ENCODE measurements at regions not wholly inside any gene's neighbourhood (a gene's known extent, or its start where the extent isn't known, plus 50 kb on each side); places are given as distances from the start of the nearest gene placed in this dataset.

DNA sequence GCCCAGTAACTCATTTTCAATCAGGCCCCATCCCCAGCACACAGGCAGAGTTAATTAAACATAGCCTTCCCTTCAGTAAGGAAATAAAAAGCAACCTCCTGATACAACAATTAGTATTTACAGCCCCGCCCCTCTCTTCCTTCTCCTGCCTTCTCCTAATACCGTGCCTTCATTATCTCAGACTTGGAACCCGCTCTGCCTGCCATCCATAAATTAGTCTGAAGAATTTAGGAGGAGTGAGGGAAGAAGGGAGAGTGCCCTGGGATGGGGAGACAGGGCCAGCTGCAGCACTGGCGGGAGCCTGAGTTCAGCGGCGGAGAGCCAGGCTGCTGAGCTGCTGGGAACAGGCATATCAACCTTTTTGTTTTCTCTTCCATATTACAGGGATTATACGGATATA, 172.8 kb downstream of the ACTL8 start:
- no peak for DNase-seq (ENCODE audit: low spot score in 2 of 2)
- no peak for FAIRE-seq

- FAIRE-seq (no peak), DNase-seq (ENCODE audit: low spot score in 2 of 2) (no peak)
These were observed 174.1 kb downstream of the ACTL8 start for GRCh38 chr1:17929224-17929623.

GRCh38 chr1:17930635-17931034, 175.5 kb downstream of the ACTL8 start:
- FAIRE-seq: no peak
- DNase-seq (ENCODE audit: low spot score in 2 of 2): no peak

DNA sequence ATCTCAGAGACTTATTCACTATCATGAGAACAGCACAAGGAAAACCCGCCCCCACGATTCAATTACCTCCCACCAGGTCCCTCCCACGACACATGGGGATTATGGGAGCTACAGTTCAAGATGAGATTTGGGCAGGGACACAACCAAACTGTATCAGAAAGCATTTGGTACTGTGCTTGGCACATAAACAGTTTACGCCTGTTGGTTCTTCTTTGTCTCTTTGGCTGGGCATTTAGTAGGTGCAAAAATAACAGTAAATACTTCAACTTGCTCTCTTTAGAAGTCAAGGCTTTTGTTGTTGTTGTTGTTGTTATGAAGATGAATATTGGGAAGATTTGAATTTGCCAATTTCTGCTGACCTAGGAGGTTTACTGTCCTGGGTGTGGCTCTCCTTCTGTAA, 175.4 kb upstream of the IGSF21 start:
- no peak for FAIRE-seq
- no peak for DNase-seq (ENCODE audit: low spot score in 2 of 2)

- DNase-seq (ENCODE audit: low spot score in 2 of 2): no peak
- no peak for FAIRE-seq
These were observed 174.1 kb upstream of the IGSF21 start for GRCh38 chr1:17933501-17933900.

- FAIRE-seq: no peak
- no peak for DNase-seq (ENCODE audit: low spot score in 2 of 2)
These were observed 173.6 kb upstream of the IGSF21 start for GRCh38 chr1:17933971-17934370.

DNA sequence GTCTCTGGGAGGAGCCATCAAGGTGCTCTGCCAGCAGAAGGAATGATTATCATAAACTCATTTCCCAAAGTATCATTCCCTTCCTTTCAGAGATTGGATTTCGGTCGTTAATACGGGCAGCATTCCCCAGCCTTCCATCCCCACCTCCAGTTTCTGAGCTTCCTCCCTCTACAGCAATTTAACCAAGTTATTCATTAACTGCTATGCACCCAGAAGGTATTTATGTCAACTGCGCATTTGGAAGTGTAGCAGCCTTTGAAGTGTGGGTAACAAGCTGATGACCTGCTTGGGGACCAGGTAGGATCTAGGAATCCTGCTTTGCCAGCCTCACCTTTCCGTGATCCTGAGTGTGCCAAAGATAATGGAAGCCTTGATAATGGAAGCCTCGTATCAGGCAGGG, 172.4 kb upstream of the IGSF21 start:
- DNase-seq (ENCODE audit: low spot score in 2 of 2) (no peak), FAIRE-seq (no peak)

DNA sequence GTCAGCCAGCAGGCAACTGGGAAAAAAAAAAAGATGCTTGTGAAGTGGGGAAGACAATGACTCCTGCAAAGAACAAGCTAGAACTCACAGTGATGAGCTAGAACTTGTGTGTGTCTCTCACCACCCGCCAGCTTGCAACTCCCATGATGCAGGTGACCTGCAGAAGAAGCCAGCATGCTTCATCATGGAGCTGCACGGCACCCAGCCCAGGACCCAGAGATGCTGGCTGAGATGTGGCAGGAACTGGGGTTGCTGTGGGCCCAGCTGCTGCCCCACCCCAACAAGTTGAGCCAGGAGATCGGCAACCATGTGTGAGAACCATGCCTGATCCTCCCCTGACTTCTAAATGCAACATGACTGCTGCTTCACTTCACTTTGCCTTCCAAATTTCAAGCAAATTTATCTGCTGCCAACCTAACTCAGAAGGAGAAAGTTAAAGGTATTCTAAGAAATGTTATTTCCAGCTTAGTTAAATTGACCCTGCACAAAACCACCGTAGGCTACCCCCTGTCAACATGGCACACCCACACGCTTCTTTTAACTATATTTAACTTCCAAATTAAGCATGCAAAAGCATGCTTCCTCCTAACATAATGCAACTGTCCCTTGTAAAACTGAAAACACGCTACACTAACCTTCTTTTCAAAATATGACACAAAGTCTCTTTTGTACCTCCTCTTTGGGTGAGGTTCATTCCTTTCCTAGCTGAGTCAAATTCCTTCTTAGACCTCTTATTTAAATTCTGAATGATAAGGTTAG, 166.0 kb upstream of the IGSF21 start:
- DNase-seq (ENCODE audit: low spot score in 2 of 2) (no peak), FAIRE-seq (no peak)

GRCh38 chr1:17943506-17943905, 164.1 kb upstream of the IGSF21 start:
- DNase-seq (ENCODE audit: low spot score in 2 of 2) (no peak), FAIRE-seq (no peak)

GRCh38 chr1:17944646-17945045, 163.0 kb upstream of the IGSF21 start:
- no peak for DNase-seq (ENCODE audit: low spot score in 2 of 2)
- no peak for FAIRE-seq

- FAIRE-seq (no peak), DNase-seq (ENCODE audit: low spot score in 2 of 2) (no peak)
These were observed 161.2 kb upstream of the IGSF21 start for GRCh38 chr1:17946434-17946833.

GRCh38 chr1:17948594-17948993, 159.0 kb upstream of the IGSF21 start:
- DNase-seq (ENCODE audit: low spot score in 2 of 2): no peak
- FAIRE-seq: no peak

- DNase-seq (ENCODE audit: low spot score in 2 of 2) (no peak), FAIRE-seq (no peak)
These were observed 158.1 kb upstream of the IGSF21 start for GRCh38 chr1:17949511-17949910.

GRCh38 chr1:17950728-17951127, 156.9 kb upstream of the IGSF21 start:
- no peak for FAIRE-seq
- no peak for DNase-seq (ENCODE audit: low spot score in 2 of 2)

DNA sequence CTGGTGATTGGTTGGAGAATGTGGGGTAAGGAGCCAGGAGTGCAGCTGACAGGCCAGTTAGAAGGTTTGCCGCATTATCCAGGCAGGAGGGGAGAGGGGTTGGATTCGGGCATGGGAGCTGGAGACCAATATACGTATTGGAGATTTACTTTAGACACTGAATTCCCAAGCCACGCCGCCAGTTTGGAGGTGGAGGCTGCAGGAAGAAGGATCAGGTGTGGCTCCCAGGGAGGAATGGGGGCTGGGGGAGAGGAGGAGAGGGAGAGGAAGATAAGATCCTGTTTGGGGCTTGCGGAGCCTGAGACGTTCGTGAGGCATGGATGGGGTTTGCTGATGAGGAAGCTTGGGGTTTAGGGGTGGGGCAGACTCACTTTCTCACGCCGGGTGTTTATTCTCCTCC, 155.1 kb upstream of the IGSF21 start:
- FAIRE-seq (no peak), DNase-seq (ENCODE audit: low spot score in 2 of 2) (no peak)

GRCh38 chr1:17953921-17954320, 153.7 kb upstream of the IGSF21 start:
- DNase-seq (ENCODE audit: low spot score in 2 of 2) (no peak), FAIRE-seq (no peak)

GRCh38 chr1:17955302-17956285, 152.0 kb upstream of the IGSF21 start:
- no peak for FAIRE-seq
- no peak for DNase-seq (ENCODE audit: low spot score in 2 of 2)

DNA sequence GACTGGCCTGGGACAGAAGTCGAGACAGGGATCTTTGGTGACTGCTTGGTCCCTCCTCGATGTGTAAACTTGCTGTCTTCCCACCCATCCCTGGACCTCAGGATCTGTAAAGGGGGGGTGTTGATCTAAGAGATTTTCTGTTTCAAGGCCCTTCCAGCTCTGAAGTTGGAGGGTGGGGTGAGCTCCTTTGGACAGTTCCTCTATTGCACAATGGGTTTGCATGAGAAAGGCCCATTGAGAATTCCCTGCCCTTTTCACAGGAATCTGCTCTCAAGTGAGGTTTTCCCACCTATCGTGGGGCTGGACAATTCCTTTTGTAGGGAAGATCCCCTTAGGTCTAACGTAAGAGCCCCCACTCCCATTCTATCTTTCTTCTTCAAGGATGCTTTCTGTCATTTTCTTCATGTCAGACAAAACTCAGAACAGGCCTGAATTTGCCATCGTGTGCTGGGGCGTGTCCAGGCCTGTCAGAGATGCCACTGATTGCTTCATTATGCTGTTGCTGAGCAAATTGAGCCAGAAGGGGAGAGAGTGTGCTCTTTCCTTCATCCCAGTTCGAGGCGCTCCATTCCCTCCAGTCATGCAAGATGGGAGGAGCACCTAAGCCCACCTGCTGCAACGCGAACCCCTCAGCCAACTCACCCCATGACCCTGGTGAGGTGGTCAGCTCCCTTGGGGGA, 149.9 kb upstream of the IGSF21 start:
- DNase-seq (ENCODE audit: low spot score in 2 of 2): no peak

DNA sequence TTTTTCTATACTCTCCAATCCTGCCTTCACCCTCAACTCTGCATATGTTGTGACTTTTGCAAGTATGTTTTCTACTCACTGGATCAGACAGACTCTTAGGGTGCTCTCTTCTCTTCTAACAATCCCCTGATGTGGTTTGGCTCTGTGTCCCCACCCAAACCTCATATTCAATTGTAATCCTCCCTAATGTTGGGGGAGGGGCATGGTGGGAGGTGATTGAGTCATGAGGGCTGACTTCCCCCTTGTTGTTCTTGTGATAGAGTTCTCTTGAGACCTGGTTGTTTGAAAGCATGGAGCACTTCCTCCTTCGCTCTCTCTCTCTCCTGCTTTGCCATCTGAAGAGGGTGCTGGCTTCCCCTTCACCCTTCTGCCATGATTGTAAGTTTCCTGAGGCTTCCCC, 148.9 kb upstream of the IGSF21 start:
- FAIRE-seq (no peak), DNase-seq (ENCODE audit: low spot score in 2 of 2) (no peak)

More for the DNA sequence above, 149.9 kb upstream of the IGSF21 start:
- no peak for FAIRE-seq

- FAIRE-seq (no peak), DNase-seq (ENCODE audit: low spot score in 2 of 2) (no peak)
These were observed 144.1 kb upstream of the IGSF21 start for GRCh38 chr1:17963513-17963912.

- DNase-seq (ENCODE audit: low spot score in 2 of 2): no peak
- no peak for FAIRE-seq
These were observed 142.0 kb upstream of the IGSF21 start for GRCh38 chr1:17965515-17966100.

Measured in frontal cortex (tissue), 3 donors.